Spleen (tissue), 11 donors: ENCODE measurements at regions not wholly inside any gene's neighbourhood (a gene's known extent, or its start where the extent isn't known, plus 50 kb on each side); places are given as distances from the start of the nearest gene placed in this dataset.

Experiments
- DNase-seq: peaks from one replicate; pipeline ENCODE4 v3.0.0-alpha.2; 2020
- H3K27ac ChIP-seq, 8 donors: fragments of 200-600 bp; sonication (generic) in 7 of 8; 1 replicate in 4 of 8; 2 replicates in 4 of 8; pipeline versions ENCODE4 v1.5.0 to v1.8.0; 2016 to 2021; ENCODE audit warnings: inconsistent platforms in 4 of 8, mild to moderate bottlenecking in 4 of 8, moderate library complexity in 1 of 8
- H3K27me3 ChIP-seq, 7 donors: fragments of 200-600 bp; sonication (generic) in 6 of 7; replicated peaks in 1 of 7; 1 replicate in 4 of 7; 2 replicates in 3 of 7; pipeline versions ENCODE4 v1.5.0 to v1.8.0; 2016 to 2021; ENCODE audit warnings: inconsistent platforms in 3 of 7, mild to moderate bottlenecking in 1 of 7
- H3K36me3 ChIP-seq, 6 donors: fragments of 200-600 bp; sonication (generic) in 5 of 6; 1 replicate in 4 of 6; 2 replicates in 2 of 6; pipeline versions ENCODE4 v1.5.0 to v1.8.0; 2016 to 2021; ENCODE audit warnings: inconsistent platforms in 2 of 6
- H3K4me1 ChIP-seq, 6 donors: fragments of 200-600 bp; sonication (generic) in 5 of 6; 1 replicate in 3 of 6; 2 replicates in 3 of 6; pipeline versions ENCODE4 v1.5.0 to v1.8.0; 2016 to 2021; ENCODE audit warnings: inconsistent platforms in 3 of 6
- H3K4me3 ChIP-seq, 8 donors: fragments of 200-600 bp; sonication (generic) in 7 of 8; 1 replicate in 4 of 8; 2 replicates in 4 of 8; pipeline versions ENCODE4 v1.5.0 to v1.8.0; 2016 to 2021; ENCODE audit warnings: inconsistent platforms in 4 of 8, mild to moderate bottlenecking in 4 of 8, moderate library complexity in 2 of 8
- H3K9me3 ChIP-seq, 8 donors: fragments of 200-600 bp; sonication (generic) in 7 of 8; 1 replicate in 4 of 8; 2 replicates in 4 of 8; pipeline versions ENCODE4 v1.5.0 to v1.8.0; 2016 to 2021; ENCODE audit warnings: inconsistent platforms in 4 of 8
- CTCF ChIP-seq, 11 experiments: fragments of 200-600 bp in 7 of 11; fragments of 450-650 bp in 4 of 11; sonication (generic) in 4 of 11; IDR thresholded peaks in 8 of 11; conservative IDR thresholded peaks in 3 of 11; 1 replicate in 7 of 11; 2 replicates in 4 of 11; pipeline versions ENCODE4 v1.4.0 to v1.8.0; 2016 to 2021; ENCODE audit warnings: antibody characterized with exemption in 11 of 11, inconsistent platforms in 4 of 11, mild to moderate bottlenecking in 1 of 11
- POLR2A ChIP-seq, 3 donors: fragments of 450-650 bp; IDR thresholded peaks; one replicate each; pipeline ENCODE4 v1.5.1; 2017; ENCODE audit warnings: antibody characterized with exemption in 3 of 3, mild to moderate bottlenecking in 1 of 3
- POLR2AphosphoS5 ChIP-seq, 3 donors: sonication (generic); formaldehyde crosslinking; IDR thresholded peaks; one replicate each; pipeline ENCODE4 v1.5.1; 2017; ENCODE audit warnings: antibody characterized with exemption in 3 of 3
- whole genome bisulfite sequencing, 5 donors: extraction: QIAGEN DNeasy Blood & Tissue Kit in 3 of 5; methylation state at CpG; one replicate each; pipeline versions ENCODE4 v1.1.5 to v1.1.7; 2013 to 2018; 5-methylcytosine and 5-hydroxymethylcytosine counted together
- intact Hi-C: fragments of 100-400 bp; cut with DNase I; formaldehyde crosslinking; loops from one replicate; pipeline ENCODE4 v1.15.0; 2023; ENCODE audit warnings: low total_unique reads
- donor health status: healthy with polysubstance abuse.
- donor health status: DM: no; HTN: no; CAD: no; lungs with moderate emphysema.
- donor health status: DM: no; HTN: no; CAD: no.
- donor health status: Bipolar disorder and iron deficiency.
- donor health status: healthy.
- donor health status: DM: no; HTN: no; CAD: no.
- donor health status: DM: yes; HTN: yes; CAD: no.

- no peak for DNase-seq
- Histone ChIP-seq H3K36me3 (no peaks in the 10 kb centered on the region), H3K9me3 (no peaks in the 10 kb centered on the region), H3K4me3 (no peak overlapping the region), H3K4me1 (no peaks in the 10 kb centered on the region), H3K27ac (no peak overlapping the region), H3K27me3 (no peaks in the 10 kb centered on the region)
- intact Hi-C loops = no loop called here
- WGBS, 5 donors = 71 to 94% (median 89%) methylated on average over 1 of the region's 1 CpG
- TF ChIP-seq POLR2A (IDR thresholded peaks at IDR 0.05) (no peak), CTCF (IDR thresholded peaks at IDR 0.05 in 8 of 11, conservative IDR thresholded peaks at IDR 0.05 in 3 of 11) (no peak), POLR2AphosphoS5 (IDR thresholded peaks at IDR 0.05) (no peak)
Measured at GRCh38 chr10:85170026-85170425, 841.6 kb downstream of the CCSER2 start.

GRCh38 chr10:85175635-85176034, 847.2 kb downstream of the CCSER2 start:
- peaks cover 0 to 12% (median 0%) of the 10 kb centered on the region in 6 donors for H3K4me1 ChIP-seq
- peak in 1 of 3 donors; percentile 71 for TF ChIP-seq POLR2AphosphoS5 (IDR thresholded peaks at IDR 0.05)
- peak in 8 of 11 experiments; percentile 23 to 50 (median 38) for TF ChIP-seq CTCF (IDR thresholded peaks at IDR 0.05 in 8 of 11, conservative IDR thresholded peaks at IDR 0.05 in 3 of 11)
- TF ChIP-seq POLR2A (IDR thresholded peaks at IDR 0.05) = no peak
- H3K9me3 ChIP-seq = no peaks in the 10 kb centered on the region
- DNase-seq = no peak
- H3K27me3 ChIP-seq = no peaks in the 10 kb centered on the region
- 0 to 15% (median 4%) methylated on average over 1 of the region's 1 CpG for WGBS, 5 donors
- H3K27ac ChIP-seq = no peak overlapping the region
- intact Hi-C loops = no loop called here
- H3K36me3 ChIP-seq = no peaks in the 10 kb centered on the region
- no peak overlapping the region for H3K4me3 ChIP-seq

- no peak for DNase-seq
- Histone ChIP-seq H3K36me3 (no peaks in the 10 kb centered on the region), H3K27me3 (no peaks in the 10 kb centered on the region), H3K4me3 (no peak overlapping the region), H3K27ac (no peak overlapping the region), H3K4me1 (peaks cover 0 to 12% (median 0%) of the 10 kb centered on the region in 6 donors), H3K9me3 (no peaks in the 10 kb centered on the region)
- TF ChIP-seq POLR2AphosphoS5 (IDR thresholded peaks at IDR 0.05) (no peak), POLR2A (IDR thresholded peaks at IDR 0.05) (no peak), CTCF (IDR thresholded peaks at IDR 0.05 in 8 of 11, conservative IDR thresholded peaks at IDR 0.05 in 3 of 11) (no peak)
- WGBS, 5 donors = 87 to 98% (median 93%) methylated on average over 2 of the region's 2 CpGs
- intact Hi-C loops = no loop called here
Measured at GRCh38 chr10:85177767-85178166, 849.4 kb downstream of the CCSER2 start.

- Histone ChIP-seq H3K27ac (no peak overlapping the region), H3K9me3 (peaks cover 0 to 12% (median 3%) of the 10 kb centered on the region in 8 donors), H3K4me3 (no peak overlapping the region), H3K4me1 (no peaks in the 10 kb centered on the region), H3K27me3 (no peaks in the 10 kb centered on the region), H3K36me3 (no peaks in the 10 kb centered on the region)
- no peak for DNase-seq
- TF ChIP-seq CTCF (IDR thresholded peaks at IDR 0.05 in 8 of 11, conservative IDR thresholded peaks at IDR 0.05 in 3 of 11) (no peak), POLR2AphosphoS5 (IDR thresholded peaks at IDR 0.05) (no peak), POLR2A (IDR thresholded peaks at IDR 0.05) (no peak)
- 62 to 79% (median 72%) methylated on average over 2 of the region's 2 CpGs for WGBS, 5 donors
- intact Hi-C loops = no loop called here
Measured at GRCh38 chr10:85187047-85187446, 858.7 kb downstream of the CCSER2 start.
